HG03135 (cell line): ENCODE measurements at regions not wholly inside any gene's neighbourhood (a gene's known extent, or its start where the extent isn't known, plus 50 kb on each side); places are given as distances from the start of the nearest gene placed in this dataset.

Experiments used
- ATAC-seq: cut with Tn5 transposase; IDR thresholded peaks from one replicate; pipeline ENCODE4 v1.9.1; 2021; ENCODE audit warnings: mild to moderate bottlenecking, moderate library complexity; ENCODE audit not compliant: unreplicated experiment

DNA sequence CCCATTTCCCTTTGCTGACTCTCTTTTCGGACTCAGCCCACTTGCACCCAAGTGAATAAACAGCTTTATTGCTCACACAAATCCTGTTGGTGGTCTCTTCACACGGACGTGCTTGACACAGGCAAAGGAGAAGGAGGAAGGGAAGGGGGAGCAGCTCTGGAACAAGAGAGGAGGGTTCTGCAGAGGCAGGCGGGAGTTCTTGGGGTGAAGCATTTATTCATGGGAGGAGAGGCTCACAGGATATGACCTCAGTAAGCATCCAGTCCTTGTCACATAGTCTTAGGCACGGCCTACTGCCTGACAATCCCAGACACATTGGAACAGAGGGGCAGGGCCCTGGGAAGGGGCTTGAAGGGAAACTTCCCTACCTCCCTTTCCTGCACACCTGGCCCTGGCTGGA is 171.7 kb upstream of the HS6ST1 start:
- ATAC-seq = no peak

DNA sequence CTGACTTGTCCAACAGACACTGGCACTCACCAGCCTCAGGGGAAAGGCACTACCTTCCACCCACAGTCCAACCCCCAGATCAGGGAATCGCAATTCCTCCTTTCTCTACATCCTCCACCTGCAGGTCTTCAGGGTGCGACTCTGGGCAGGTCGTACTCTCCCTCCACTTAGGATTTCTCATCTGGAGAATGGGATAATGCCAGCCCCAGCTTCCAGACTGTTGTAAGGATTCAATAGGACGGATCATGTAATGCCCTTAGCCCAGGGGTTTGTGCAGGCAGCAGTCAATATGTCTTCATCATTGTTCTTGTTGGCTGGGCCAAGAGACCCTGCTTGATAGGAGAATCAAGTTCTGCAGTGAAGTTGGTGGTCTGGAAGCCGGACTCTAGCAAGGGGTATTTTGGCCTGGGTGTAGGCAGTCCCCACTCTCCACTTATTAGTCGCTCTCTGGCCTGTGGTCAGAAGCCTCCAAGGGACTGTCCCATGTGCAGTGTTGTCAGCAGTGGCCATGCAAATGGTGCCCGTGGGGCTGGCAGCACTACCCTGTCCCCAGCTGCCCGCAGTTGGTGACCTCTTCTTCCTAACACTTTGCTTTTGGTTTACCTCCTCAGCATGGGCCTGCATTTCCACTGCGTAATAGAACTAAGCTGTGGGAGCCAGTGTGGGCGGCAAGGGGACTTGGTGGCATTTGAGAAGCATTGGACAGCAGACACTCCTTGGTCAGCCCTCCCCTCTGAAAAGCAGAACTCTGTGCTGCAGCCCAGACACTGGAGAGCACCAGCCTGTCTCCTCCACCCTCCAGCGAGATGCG is 172.4 kb upstream of the HS6ST1 start:
- no peak for ATAC-seq

DNA sequence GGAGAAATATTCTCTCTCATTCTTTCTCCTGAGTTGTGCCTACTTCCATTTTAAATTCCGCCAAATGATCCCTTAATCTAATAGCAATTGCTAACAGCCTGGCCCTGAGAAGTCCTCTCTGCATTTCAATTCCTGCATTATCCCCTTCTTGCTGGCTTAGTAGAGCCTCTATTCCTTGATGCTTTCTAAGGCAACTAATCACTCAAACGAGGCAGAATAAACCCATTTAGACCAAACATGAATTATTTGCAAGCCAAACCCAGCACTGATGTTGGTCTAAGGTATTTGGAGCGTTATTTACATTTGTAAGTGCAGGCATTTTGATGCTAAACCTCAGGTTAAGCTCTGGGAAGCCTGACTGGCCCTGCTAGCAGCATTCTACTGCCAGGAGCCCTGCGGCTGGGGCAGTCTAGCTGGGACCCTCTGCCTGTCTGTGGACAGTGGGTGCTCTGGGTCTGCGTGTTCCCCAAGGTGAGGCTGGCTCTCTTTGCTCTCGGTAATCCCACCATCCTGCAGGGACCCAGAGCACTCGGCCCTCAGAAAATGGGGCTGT is 173.1 kb upstream of the HS6ST1 start:
- no peak for ATAC-seq

DNA sequence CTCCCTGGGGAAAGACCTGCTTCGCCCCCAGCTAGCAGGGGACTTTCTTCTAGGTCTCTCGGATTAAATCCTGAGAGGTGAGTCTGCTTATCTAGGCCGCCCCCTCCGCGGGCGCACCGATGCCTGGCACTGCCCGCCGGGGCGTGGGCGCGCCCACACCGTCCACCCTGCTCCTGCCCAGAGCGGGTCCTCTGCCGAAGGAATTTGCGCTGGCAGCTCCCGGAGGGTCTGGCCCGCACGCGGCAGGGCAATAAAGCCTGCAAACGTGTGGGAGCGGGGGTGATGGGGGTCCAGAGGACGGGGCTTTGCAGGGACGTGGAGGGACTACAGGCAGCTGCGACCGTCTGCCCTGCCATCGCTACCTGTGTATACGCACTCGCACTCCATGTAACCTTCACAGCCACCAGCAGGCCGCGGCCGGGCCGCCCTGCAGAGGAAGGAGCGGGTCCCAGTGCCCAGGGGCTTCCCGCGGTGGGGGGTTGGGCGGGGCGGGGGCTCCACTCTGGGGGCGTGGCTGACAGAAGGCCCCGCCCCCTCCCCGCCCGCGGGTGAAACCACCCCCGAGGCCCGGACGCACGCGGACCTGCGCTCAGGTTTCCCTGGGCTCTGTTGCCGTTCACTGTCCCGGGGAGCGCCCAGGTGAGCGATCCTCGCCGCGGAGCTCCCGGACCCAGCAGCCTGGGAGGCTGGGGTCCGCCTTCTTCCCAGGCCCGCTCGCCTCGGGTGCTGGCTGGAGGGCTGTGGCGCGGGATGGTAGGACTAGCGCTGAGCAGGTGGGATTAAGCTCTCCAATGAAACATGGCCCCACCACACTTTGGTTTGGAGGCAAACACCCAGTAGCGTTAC is 174.5 kb upstream of the HS6ST1 start:
- no peak for ATAC-seq

DNA sequence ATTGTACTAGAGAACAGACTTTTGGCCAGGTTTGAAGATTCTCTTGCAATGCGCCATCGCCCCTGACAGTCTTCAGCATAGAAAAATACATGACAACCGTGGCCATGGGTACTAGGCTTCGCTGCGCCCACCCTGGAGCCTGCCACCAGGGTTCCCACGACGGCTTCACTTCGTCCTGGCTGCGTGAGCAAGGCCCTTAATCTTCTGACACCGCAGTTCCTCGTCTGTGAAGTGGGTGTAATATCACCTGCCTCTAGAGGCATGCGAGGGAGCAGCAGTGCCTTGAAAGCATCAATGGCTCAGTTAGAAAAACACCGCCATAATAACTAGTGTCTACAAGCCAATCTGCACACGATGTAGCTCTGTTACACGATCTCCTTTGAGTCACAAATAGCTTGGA is 175.2 kb upstream of the HS6ST1 start:
- ATAC-seq = no peak

DNA sequence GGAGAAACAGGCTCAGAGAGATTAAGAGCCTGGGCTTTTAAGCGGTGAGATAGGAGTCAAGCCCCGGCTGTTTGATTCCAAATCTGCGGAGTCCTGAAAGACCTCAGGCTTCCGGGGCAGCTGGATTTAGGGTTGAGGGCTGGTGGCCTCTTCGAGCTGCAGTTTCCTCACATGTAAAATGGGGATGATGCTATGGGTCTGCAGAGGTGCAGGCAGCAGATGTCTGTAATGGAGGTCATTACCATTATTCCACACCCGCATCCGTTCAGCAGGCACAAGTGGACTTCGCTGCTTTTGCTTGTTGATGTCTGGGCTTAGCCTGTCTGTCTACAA is 175.6 kb upstream of the HS6ST1 start:
- no peak for ATAC-seq

DNA sequence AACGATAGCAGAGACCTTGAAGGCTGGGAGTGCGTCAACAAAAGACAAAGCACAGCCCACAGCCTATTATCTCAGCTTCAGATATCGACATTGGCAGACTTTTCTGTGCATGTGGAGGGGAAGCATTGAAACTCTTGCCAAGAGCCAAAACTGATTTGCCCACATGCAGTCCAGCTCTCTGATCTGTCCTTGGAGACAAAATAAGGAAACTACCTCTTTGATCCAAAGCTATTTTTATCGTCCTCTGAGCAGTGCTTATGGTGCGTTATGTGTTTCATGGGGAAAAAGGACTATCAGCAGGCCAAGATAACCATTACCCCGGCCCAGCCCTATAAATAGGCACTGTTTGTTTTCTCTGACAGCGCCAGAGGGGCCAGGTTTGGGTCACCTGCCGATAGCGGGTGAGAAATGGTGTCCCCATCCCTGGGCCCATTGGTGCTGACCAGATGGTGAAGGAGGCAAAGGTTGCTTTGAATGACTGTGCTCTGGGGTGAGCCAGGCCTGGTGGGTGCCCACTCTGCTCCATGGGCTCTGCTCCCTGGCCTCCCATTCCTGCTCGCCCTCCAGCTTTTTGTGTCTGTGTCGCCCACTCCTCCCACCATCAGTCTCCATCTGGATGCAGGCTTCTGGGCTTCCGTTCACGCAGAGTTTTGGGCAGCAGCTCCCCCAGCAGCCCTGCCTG is 176.1 kb upstream of the HS6ST1 start:
- no peak for ATAC-seq

DNA sequence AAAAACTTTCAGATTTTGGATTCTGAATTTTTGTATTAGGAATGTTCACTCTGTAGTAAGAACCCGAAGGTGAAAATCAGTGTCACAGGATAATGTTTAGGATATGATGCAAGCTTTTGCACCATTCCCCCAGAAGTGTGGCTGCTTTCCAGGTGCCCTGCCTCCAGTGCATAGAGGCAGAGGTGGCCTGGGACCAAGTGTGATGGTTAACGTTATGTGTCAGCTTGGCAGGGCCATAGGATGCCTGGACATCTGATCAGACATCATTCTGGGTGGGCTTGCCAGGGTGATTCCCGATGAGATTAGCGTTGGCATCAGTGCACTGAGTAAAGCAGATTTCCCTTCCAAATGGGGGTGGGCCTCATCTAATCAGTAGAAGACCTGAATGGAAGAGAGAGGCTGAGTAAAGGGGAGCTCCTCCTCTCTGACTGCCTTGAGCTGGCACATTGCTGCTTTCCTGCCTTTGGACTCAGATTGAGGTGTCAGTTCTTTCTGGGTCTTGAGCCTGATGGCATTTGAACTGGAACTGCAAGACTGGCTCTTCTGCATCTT is 177.4 kb upstream of the HS6ST1 start:
- ATAC-seq = no peak

DNA sequence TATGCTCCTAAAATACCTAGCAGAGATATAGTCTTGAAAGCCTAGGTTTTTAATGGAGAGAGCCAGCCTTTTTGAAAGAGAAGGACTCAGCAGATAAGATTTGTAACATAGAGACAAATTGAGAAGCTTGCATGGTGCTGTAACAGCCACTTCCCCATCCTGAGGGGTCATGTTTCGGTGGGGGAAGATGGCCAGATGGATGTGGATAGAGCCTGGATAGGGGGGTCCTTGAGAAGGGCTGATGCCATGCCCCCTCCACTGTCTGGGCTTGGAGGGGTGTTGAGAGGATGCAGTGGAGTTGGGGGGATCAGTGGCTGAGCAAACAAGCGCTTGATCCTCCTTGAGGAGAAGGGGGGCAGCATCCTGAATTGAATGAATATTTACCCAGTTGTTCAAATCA is 178.0 kb upstream of the HS6ST1 start:
- ATAC-seq = no peak

DNA sequence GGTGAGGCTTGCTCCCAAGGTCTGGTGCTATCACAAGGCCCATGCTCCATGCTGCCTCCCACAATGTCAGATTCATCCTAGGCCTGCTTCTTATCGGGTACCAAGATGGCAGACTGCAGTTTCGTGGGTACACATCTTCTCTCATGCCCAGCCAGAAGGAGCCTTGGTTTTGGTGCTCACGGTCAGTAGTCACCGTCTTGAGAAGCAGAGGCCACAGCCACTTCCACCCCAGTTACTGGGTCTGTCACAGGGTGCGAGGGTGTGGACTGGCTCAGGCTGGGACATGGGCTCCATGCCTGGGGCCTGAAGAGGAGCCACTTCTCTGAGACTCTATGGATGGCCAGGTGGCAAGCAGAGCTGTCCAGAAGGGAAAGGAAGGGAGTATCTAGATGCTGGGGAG is 178.8 kb upstream of the HS6ST1 start:
- no peak for ATAC-seq

DNA sequence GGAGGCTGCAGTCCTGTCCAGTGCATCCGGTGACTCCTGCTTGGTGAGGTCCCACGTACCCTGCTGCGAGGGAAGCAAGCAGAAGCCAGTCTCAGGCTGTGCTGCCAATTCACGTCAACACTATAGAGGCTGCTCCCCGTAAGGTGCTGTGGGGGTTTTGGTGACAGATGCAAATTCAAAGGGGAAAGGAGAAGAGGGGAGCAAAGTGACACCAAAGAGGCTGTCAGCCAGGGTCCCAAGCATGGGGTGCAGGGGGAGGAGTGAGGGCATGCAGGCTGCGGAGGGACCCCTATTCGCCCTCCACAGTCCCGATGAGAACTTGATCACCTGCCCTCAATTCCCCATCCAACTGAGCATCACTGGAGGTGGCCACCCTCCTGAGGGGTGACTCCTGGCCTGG is 179.4 kb upstream of the HS6ST1 start:
- no peak for ATAC-seq

DNA sequence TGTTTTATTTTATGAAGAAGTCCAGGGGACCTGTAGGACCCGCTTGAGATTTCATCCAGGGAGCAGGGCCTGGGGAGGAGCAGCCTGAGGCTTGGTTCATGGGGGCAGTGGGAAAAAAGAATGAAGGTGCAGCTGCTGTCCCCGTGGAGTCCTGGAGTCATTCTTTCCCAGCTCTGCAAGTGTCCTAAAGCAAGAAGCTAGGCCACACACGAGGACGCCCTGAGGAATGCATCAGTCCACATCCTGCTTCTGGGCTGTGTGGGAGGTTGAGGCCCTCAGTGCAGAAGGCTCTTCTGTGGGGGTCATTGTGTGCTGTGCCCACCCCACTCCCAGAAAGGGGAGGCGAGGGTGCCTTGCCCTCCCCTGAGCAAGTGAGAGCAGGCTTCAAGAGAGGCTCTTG is 179.9 kb upstream of the HS6ST1 start:
- no peak for ATAC-seq

DNA sequence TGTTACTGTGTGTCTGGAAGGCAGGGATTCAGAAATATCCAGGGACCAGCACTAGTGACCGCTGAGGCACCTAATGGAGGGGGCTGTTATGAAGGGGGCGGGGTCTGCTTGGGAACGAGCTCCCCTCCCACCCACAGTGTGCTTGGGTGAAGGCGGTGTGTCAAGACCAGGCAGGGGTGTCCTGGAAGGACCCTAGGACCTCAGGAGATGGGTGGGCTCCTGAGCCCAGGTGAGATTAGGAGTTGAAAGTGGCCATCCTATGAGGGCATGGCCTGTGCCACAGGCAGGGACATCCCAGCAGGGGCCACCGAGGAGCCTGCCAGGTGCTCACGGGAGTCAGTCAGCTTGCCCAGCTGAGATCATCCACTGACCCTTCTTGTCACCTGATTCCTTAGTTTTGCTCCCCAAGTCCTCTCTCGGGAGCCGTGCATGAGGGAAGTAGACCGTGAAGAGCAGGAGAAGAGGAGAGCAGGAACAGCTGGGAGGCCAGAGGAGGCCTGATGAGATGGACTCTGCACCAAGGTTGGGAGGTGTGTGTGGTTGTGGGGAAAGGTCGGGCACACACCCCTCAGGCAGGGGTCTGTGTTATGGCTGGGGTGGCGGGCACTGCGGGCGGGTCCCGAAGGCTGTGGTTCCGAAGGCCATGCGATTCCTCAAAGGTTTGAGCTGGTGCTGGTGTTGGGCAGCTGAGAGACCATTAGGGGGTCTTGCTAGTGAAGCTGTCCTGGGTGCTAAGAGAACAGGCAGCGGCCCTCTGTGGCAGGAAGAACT is 180.9 kb upstream of the HS6ST1 start:
- ATAC-seq = no peak

DNA sequence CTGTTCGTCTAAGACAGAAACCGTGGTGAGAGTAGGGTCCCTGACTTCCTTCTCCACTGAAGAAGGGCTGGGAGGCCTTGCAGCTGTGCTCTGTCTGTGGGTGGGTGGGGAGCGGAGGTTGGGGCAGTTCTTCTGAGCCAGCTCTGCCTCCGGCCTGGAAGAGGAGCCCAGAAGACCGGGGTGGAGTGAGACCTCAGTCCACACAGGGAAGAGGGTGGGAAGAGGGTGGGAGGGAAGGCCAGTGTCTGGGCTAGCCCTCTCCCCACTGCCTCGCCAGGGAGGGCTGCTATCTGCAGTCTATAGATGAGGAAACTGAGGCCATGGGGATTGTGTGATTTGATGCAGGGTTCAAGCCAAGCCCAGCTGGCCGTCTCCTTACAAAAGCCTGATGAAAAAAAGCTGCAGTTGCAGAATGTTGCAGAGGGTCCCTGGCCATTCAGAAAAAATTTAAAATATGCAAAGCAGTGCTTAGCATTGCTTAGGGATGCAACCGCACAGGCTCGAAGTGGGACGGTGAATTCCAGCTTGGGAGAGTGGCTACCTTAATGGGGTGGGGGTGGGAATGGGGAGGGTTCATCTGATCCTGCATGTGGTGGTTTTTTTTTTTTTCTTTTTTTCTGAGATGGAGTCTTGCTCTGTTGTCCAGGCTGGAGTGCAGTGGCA is 181.6 kb upstream of the HS6ST1 start:
- ATAC-seq = no peak

DNA sequence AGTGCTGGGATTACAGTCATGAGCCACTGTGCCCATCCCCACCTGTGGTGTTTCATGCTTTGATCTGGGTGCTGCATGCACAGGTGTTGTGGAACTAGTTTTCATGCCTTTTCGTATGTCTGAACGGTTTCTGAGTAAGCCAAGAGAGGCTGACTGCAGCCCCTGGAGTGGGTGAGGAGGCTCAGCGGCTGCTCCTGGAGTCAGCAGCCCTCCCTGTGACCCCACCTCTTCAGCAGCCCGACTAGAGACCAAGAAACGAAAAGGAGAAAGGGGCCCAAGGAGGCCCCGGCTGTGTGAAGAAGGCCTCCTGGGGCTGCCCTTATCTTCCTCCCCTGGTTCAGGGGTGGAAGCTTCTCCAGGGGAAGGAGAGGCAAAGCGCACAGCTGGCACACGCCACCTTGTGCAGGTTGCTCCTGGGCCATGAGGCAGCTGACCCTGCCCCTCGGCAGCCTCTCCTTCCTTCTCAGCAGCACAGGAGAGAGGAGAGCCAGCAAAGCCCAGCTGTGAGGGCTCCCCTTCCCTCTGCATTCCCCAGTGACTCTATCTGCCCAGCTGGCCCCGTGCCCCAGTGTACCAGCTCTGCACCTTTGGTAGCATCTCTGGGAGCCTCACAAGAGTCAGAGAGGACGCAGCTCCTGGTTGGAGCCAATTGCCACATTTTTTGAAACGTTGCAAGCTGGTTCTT is 182.5 kb upstream of the HS6ST1 start:
- ATAC-seq = no peak

DNA sequence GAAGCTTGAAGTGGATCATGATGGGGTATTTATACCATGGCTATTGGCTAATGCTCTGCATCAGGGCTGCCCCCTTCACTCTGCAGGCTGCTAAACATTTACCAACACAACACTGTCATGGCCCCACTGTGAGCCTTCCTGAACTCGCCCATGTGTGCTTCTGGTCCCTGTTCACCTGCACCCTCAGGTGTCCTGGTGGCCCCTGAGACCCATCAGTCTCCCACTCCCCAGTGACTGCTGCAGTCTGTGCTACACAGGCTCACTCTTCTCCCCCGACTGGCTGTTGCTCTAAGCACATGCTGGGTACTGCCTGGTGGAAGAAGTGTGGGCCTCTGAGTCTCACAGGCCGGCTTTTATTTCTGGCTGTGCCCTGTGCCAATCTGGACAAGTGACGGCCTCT is 183.0 kb upstream of the HS6ST1 start:
- no peak for ATAC-seq

DNA sequence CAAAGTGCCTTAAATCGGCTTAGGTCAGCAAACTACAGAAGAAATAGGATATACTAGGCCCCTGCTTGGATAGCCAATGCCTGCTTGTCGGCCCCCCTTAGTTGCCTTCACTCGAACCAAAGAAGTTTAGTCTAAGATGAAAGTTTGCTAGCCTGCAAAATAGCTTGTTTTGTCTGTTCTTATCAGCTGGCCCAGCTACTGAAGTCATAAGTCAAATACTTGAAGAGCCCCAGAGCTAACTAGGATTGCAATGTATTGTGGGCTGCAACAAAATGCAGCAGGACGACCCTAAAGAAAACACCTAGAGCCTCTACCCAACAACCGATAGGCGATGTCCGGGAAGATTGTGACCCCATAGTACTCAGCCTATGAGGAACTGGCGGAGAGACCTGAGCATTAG is 183.5 kb upstream of the HS6ST1 start:
- ATAC-seq = no peak

DNA sequence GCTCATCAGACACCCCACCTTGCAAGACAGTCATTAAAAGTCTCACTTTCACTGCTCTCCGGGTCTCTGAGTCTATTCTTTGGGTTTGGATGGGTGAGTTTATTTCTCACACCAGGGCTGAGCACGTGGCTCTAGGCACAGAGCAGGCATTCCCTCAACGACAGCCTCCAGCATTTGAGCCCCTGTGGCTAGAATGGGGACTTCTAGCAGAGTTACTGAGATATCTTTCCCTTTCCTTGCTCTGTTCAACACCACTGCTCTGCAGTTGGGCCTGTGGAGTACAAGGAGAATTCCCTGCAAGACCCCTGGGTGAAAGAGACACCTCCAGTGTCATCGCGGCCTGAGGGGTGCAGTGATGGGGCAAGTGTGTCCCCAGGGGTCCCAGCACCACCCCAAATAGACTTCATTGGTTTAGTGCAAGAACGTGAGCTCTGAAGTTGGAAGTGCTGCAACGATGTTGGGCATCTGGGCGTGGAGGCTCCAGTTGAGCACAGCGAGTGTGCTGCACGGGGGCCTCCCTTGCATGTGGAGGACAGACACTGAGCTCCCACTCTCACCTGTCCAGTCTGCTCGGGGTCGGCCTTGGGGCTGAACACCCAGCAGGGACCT is 184.1 kb upstream of the HS6ST1 start:
- no peak for ATAC-seq
